Epidermal melanocyte (primary cell): ENCODE measurements at regions not wholly inside any gene's neighbourhood (a gene's known extent, or its start where the extent isn't known, plus 50 kb on each side); places are given as distances from the start of the nearest gene placed in this dataset.

Experiments used
- DNase-seq: peaks from one replicate; pipeline ENCODE4 v3.0.0; 2011; ENCODE audit warnings: low spot score; ENCODE audit not compliant: insufficient read length

DNA sequence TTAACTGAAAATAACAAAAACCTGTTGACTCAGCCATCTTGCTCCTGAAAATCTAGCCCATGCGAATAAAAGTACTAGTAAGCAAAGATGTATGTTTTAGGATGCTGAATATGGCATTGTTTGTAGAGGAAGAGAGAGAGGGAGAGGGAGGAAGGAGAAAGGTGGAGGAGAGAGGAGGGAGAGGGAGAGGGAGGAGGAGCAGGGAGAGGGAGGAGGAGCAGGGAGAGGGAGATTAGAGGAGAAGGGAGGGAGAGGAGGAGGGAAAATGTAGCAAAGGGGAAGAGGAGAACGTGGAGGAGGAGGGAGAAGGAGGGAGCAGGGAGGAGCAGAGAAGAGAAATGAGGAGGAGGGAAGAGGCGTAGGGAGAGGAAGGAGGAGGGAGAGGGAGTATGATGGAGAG lies 324.5 kb upstream of the EEF2KMT start:
- DNase-seq, result no peak

DNA sequence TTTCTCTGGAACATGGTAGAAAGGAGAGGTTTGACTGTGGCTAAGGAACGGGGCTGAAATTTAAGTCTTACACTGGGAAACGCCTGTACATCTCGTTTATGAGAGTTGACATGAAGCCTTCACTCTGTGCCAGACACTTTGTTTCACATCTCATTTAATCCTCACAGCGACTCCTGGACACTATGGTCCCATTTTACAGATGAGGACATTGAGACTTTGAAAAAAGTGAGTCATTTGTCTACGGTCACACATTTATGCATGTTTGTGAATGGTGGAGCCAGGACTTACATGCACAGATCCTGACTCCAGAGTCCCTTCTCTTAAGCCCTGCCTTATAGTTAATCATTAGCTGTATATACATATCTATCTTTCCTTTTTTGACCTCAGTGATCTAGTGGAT lies 318.4 kb upstream of the EEF2KMT start:
- no peak for DNase-seq

DNA sequence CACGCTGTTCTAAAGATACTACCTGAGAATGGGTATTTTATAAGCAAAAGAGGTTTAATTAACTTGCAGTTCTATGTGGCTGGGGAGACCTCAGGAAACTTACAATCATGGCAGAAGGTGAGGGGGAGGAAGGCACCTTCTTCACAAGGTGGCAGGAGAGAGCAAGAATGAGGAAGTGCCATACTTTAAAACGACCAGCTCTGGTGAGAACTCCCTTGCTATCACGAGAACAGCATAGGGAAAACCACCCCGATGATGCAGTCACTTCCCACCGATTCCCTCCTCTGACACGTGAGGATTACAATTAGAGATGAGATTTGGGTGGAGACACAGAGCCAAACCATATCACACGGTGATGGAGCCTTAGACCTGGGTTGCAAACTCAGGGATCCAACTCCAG lies 317.5 kb upstream of the EEF2KMT start:
- DNase-seq, result no peak

- no peak for DNase-seq
Observed at GRCh38 chr16:5412731-5413130, 315.1 kb upstream of the EEF2KMT start.

DNA sequence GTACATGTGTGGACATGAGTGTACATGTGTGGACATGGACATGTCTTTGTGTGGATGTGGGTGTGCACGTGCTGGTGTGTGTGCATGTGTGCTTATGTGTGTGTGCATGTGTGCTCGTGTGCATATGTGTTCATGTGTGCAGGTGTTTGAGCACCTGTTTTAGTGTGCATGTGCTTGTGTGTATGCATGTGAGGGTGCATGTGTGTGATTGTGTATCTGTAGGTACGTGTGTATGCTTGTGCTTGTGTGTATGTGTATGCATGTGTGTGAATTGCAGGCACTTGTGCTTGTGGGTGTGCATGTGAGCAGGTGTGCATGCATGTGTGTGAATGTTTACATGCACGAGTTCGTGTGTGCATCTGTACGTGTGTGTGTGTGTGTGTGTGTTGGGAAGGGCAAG lies 300.6 kb upstream of the EEF2KMT start:
- no peak for DNase-seq

GRCh38 chr16:5396880-5397279 lies 299.3 kb upstream of the EEF2KMT start:
- DNase-seq, result no peak

- DNase-seq, result no peak
Observed at GRCh38 chr16:5393070-5393469, 295.5 kb upstream of the EEF2KMT start.

- DNase-seq, result no peak
Observed at GRCh38 chr16:5386989-5387388, 289.4 kb upstream of the EEF2KMT start.

DNA sequence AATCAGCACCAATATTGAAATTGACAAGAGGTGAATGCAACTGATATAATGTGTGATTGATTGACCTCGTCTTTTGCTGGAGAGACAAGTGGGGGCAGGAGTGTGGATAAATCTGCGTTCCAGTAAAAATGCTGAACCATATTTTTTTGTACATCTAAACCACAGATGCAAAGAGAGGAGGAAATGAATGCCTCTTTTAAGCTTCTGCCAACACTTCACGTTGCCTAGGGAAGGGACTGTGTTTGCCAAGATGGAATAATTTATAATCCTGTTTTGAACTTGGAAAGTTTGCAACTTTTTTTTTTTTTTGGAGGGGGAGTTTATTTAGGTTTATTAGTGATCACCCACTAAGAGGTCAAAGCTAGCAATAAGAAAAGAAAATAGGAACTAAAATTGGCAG lies 288.2 kb upstream of the EEF2KMT start:
- DNase-seq, result no peak

DNA sequence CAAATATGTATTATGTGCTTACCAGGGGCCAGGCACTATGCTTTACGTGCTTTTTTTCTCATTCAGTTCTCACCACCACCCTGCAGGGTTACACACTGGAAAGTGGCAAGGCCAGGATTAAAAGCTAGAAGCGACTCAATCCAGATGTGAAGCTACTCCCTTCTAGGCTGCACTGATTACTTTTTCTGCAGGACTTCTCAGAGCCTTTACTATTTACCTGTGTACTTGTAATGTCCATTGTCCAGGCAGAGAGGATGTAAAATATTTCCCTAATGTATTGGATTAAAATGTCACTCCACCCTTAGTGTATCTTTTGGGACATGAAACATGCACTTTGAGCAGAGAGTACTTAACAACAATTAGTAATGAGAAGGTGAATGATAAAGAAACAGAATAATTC lies 287.5 kb upstream of the EEF2KMT start:
- DNase-seq, result no peak

GRCh38 chr16:5383737-5384136 lies 286.1 kb upstream of the EEF2KMT start:
- DNase-seq, result no peak

- DNase-seq, result no peak
Observed at GRCh38 chr16:5382484-5382883, 284.9 kb upstream of the EEF2KMT start.

GRCh38 chr16:5381481-5381880 lies 283.9 kb upstream of the EEF2KMT start:
- no peak for DNase-seq

- no peak for DNase-seq
Observed at GRCh38 chr16:5379954-5380353, 282.4 kb upstream of the EEF2KMT start.

GRCh38 chr16:5378531-5378930 lies 280.9 kb upstream of the EEF2KMT start:
- DNase-seq, result no peak

- no peak for DNase-seq
Observed at GRCh38 chr16:5377280-5377898, 279.8 kb upstream of the EEF2KMT start.

DNA sequence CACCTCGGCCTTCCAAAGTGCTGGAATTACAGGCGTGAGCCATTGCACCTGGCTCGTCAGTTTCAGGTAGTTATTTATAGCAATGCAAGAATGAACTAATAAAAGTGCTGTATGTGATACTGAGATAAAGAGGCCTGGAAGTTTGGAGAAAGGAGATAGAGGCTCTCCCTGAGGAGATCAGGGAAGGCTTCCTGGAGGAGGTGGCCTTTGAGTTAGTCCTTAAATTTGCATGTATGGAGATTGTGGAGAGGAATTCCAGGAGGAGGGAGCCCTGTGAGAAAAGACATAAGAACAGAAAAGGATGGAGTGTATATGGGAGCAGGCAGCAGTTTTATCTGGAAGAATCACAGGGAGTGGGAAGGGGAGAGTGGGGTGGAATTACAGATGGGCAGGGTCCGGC lies 276.6 kb upstream of the EEF2KMT start:
- no peak for DNase-seq

- no peak for DNase-seq
Observed at GRCh38 chr16:5367951-5368350, 270.4 kb upstream of the EEF2KMT start.

DNA sequence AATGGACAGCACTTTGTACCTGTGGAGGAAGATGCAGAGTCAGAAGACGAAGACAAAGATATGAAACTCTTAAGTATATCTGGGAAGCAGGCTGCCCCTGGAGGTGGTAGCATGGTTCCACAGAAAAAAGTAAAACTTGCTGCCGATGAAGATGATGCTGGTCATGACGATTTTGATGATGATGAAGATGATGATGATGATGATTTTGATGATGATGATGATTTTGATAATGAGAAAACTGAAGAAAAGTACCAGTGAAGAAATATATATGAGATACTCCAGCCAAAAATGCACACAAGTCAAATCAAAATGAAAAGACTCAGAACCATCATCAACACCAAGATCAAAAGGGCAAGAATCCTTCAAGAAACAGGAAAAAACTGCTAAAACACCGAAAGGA lies 268.5 kb upstream of the EEF2KMT start:
- DNase-seq, result no peak

GRCh38 chr16:5364186-5364585 lies 266.6 kb upstream of the EEF2KMT start:
- no peak for DNase-seq

- DNase-seq, result no peak
Observed at GRCh38 chr16:5361322-5361721, 263.7 kb upstream of the EEF2KMT start.

DNA sequence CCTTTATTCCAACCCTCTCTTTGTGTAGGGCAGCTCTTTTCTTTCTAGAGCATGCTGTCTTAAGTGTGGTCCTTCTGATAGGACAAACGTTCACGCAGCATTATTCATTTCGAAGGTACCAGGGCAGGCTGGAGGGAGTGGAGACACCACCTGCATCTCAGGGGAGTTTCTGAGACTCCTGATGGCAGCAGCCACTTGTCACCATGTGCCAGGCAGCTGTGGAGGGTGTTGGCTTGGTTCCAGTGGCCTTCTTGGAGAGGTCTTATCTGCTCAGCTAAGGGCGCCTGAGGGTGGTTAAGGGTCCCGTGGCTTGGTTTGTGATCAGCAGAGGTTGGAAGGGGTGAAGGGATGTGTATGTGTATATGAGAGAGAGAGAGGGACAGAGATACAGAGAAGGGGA lies 257.1 kb upstream of the EEF2KMT start:
- DNase-seq, result no peak

DNA sequence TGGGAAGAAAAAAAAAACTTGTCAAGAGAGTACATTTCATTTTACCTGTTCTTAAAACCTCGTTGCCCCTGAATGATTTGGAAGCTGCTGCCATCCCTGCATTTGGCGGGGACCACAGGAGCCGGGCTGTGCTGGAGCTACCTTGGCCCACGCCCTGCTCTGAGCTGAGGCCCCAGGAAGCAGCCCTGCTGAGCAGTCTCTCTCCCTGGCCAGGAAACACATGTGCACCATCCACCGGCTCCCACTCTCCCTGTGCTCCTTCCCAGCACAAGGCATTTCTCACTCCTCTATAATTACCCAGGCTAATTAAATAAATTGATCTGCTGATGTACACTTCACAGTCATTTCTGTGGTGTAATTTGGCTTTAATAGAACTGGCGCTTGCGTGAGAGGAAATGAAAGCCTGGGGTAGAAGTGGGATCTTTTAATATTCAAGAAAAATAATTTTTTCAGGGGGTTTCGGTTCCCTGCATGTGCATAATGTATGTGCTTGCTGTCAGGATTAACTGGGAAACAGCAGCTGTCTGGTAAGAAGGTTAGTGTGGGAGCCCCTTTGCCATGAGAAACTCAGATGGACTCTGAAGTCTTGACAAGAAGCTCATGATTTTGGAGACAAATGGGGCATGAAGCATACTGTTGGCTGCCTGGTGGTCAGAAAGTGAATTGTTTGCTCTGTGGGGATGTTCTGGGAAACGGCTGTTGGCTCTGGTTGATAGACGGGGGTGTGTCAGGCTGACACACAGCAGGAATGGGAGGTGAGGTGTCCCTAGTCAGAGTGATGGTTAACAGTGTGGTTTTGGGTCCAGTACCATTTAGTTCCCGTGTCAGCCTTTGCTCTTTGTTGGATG lies 252.3 kb upstream of the EEF2KMT start:
- DNase-seq, result no peak
